HG02588 (cell line): ENCODE measurements at regions not wholly inside any gene's neighbourhood (a gene's known extent, or its start where the extent isn't known, plus 50 kb on each side); places are given as distances from the start of the nearest gene placed in this dataset.
"Not testable (repeated sequence)": the region's sequence is repeated elsewhere in the genome, so short reads cannot be mapped to it uniquely, and the experiment has no call there.

ENCODE experiments used
- ATAC-seq: cut with Tn5 transposase; IDR thresholded peaks from one replicate; pipeline ENCODE4 v1.9.1; 2021; ENCODE audit warnings: mild to moderate bottlenecking, moderate library complexity; ENCODE audit not compliant: unreplicated experiment

GRCh38 chr3:20747741-20748140 lies 561.7 kb upstream of the SGO1 start:
- no peak for ATAC-seq

GRCh38 chr3:20743553-20744321 lies 557.7 kb upstream of the SGO1 start:
- ATAC-seq = no peak

GRCh38 chr3:20742903-20743552 lies 557.0 kb upstream of the SGO1 start:
- ATAC-seq = no peak

- ATAC-seq = no peak
Measured at GRCh38 chr3:20741381-20741780, 555.4 kb upstream of the SGO1 start.

- ATAC-seq = no peak
Measured at GRCh38 chr3:20739814-20740213, 553.8 kb upstream of the SGO1 start.

GRCh38 chr3:20736287-20736852 lies 550.4 kb upstream of the SGO1 start:
- no peak for ATAC-seq

GRCh38 chr3:20729185-20729584 lies 543.2 kb upstream of the SGO1 start:
- ATAC-seq = no peak

- ATAC-seq = no peak
Measured at GRCh38 chr3:20726786-20727185, 540.8 kb upstream of the SGO1 start.

GRCh38 chr3:20724241-20724640 lies 538.2 kb upstream of the SGO1 start:
- ATAC-seq = no peak

- ATAC-seq = not testable (repeated sequence)
Measured at GRCh38 chr3:20716425-20716824, 530.4 kb upstream of the SGO1 start.

- ATAC-seq = no peak
Measured at GRCh38 chr3:20701641-20702040, 515.6 kb upstream of the SGO1 start.

- no peak for ATAC-seq
Measured at GRCh38 chr3:20700714-20701113, 514.7 kb upstream of the SGO1 start.

GRCh38 chr3:20698896-20699295 lies 512.9 kb upstream of the SGO1 start:
- no peak for ATAC-seq

GRCh38 chr3:20696388-20697150 lies 510.6 kb upstream of the SGO1 start:
- ATAC-seq = no peak

GRCh38 chr3:20692675-20693074 lies 506.7 kb upstream of the SGO1 start:
- no peak for ATAC-seq

GRCh38 chr3:20683910-20684309 lies 497.9 kb upstream of the SGO1 start:
- no peak for ATAC-seq

GRCh38 chr3:20682573-20682972 lies 496.6 kb upstream of the SGO1 start:
- ATAC-seq = no peak

GRCh38 chr3:20680990-20681628 lies 495.1 kb upstream of the SGO1 start:
- no peak for ATAC-seq

GRCh38 chr3:20673866-20674265 lies 487.9 kb upstream of the SGO1 start:
- ATAC-seq = no peak

GRCh38 chr3:20669675-20670074 lies 483.7 kb upstream of the SGO1 start:
- ATAC-seq = no peak

GRCh38 chr3:20669184-20669583 lies 483.2 kb upstream of the SGO1 start:
- no peak for ATAC-seq
